ENCODE measurements at regions not wholly inside any gene's neighbourhood (a gene's known extent, or its start where the extent isn't known, plus 50 kb on each side); places are given as distances from the start of the nearest gene placed in this dataset.
"Not testable (repeated sequence)": the region's sequence is repeated elsewhere in the genome, so short reads cannot be mapped to it uniquely, and the experiment has no call there.

DNA sequence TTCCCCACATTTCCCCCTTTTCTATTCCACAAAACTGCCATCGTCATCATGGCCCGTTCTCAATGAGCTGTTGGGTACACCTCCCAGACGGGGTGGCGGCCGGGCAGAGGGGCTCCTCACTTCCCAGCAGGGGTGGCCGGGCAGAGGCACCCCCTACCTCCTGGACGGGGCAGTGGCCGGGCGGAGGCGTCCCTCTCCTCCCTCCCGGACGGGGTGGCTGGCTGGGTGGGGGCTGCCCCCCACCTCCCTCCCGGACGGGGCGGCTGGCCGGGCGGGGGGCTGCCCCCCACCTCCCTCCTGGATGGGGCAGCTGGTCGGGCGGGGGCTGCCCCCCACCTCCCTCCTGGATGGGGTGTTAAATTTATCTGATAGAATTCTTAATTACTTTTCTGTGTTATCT, 250.9 kb upstream of the B3GALT2 start:
- H3K27ac ChIP-seq (ENCODE audit: low read length); H3K9me3 ChIP-seq (ENCODE audit: control insufficient read depth, low read length); H3K4me1 ChIP-seq (ENCODE audit: control insufficient read depth, insufficient read depth, low read length); H3K4me3 ChIP-seq (ENCODE audit: low read length); H3K27me3 ChIP-seq (ENCODE audit: control insufficient read depth, insufficient read depth); ATAC-seq; intact Hi-C loops (cut with DNase I): not testable (repeated sequence)
- 98% methylated on average over 19 of the region's 19 CpGs for WGBS
- DNase-seq, result peak in 1 of 3 donors; percentile 54

DNA sequence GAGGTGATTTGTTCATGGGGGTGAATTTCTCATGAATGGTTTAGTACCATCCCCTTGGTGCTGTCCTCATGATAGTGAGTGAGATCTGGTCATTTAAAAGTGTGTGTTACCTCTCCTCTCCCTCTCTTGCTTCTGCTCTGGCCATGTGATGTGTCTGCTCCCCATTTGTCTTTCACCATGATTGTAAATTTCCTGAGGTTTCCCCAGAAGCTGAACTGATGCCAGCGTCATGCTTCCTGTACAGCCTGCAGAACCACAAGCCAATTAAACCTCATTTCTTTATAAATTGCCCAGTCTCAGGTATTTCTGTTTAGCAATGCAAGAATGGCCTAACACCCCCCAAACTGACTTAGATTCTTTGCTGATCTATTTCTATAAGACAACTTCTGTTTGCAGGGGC, 249.4 kb upstream of the B3GALT2 start:
- no peak overlapping the region for H3K4me3 ChIP-seq (ENCODE audit: low read length)
- 67% methylated on average over 1 of the region's 1 CpG for whole genome bisulfite sequencing
- ATAC-seq, result no peak
- H3K9me3 ChIP-seq (ENCODE audit: control insufficient read depth, low read length), result no peaks in the 10 kb centered on the region
- intact Hi-C loops (cut with DNase I), result no loop called here
- no peak overlapping the region for H3K27ac ChIP-seq (ENCODE audit: low read length)
- DNase-seq, result no peak
- H3K4me1 ChIP-seq (ENCODE audit: control insufficient read depth, insufficient read depth, low read length), result no peaks in the 10 kb centered on the region
- no peaks in the 10 kb centered on the region for H3K27me3 ChIP-seq (ENCODE audit: control insufficient read depth, insufficient read depth)

DNA sequence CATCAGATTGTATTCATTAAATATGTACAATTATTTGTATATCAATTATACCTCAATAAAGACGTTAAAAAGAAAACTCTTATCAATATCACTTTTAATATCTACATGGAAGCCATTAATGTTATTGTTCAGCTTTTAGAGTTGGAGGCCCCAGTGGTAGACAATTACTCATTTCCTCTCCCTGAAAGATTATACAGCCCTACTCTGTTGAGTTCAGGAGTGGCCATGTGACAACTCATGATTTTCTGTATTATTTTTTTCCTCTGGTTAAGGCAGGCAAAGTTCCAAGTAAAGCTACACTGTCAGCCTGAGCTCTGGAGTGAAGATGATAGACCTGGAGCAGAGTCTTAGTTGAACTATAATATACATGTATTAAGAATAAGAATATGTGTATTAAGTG, 247.9 kb upstream of the B3GALT2 start:
- Histone ChIP-seq H3K27ac (ENCODE audit: low read length) (no peak overlapping the region), H3K4me3 (ENCODE audit: low read length) (no peak overlapping the region), H3K27me3 (ENCODE audit: control insufficient read depth, insufficient read depth) (no peaks in the 10 kb centered on the region), H3K9me3 (ENCODE audit: control insufficient read depth, low read length) (no peaks in the 10 kb centered on the region), H3K4me1 (ENCODE audit: control insufficient read depth, insufficient read depth, low read length) (no peaks in the 10 kb centered on the region)
- intact Hi-C loops (cut with DNase I), result no loop called here
- ATAC-seq (no peak), DNase-seq (no peak)
- WGBS, result 65% methylated on average over 1 of the region's 1 CpG

DNA sequence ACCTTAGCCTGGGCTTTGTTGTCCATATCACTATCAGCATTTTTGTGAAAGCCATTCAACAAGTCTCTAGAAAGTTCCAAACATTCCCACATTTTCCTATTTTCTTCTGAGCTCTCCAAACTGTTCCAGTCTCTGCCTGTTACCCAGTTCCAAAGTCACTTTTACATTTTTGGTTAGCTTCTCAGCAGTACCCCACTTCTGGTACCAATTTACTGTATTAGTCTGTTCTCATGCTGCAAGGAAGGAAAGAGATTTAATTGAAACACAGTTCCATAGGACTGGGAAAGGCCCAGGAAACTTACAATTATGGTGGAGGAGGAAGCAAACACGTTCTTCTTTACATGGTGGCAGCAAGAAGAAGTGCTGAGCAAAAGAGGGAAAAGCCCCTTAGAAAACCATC, 247.2 kb upstream of the B3GALT2 start:
- ATAC-seq, result no peak
- 91% methylated on average over 1 of the region's 1 CpG for WGBS
- Histone ChIP-seq H3K9me3 (ENCODE audit: control insufficient read depth, low read length) (no peaks in the 10 kb centered on the region), H3K27me3 (ENCODE audit: control insufficient read depth, insufficient read depth) (no peaks in the 10 kb centered on the region), H3K27ac (ENCODE audit: low read length) (no peak overlapping the region), H3K4me1 (ENCODE audit: control insufficient read depth, insufficient read depth, low read length) (no peaks in the 10 kb centered on the region), H3K4me3 (ENCODE audit: low read length) (no peak overlapping the region)
- no peak for DNase-seq
- intact Hi-C loops (cut with DNase I), result no loop called here

DNA sequence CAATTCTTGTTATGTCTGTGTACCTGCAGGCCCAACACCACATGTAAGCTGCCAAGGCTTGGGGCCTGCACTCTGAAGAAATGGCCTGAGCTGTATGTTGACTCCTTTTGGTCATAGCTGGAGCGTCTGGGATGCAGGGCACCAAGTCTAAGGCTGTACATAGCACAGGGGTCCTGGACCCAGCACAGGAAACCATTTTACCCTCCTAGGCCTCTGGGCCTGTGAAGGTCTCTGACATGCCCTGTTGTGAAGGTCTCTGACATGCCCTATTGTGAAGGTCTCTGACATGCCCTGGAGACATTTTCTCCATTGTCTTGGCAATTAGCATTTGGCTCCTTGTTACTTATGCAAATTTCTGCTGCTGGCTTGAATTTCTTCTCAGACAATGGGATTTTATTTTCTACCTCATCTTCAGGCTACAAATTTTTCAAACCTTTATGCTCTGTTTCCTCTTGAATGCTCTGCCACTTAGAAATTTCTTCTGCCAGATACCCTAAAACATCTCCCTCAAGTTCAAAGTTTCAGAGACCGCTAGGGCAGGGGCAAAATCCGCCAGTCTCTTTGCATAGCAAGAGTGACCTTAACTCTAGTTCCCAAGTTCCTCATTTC, 246.7 kb upstream of the B3GALT2 start:
- WGBS, result 98% methylated on average over 3 of the region's 3 CpGs
- no peaks in the 10 kb centered on the region for H3K9me3 ChIP-seq (ENCODE audit: control insufficient read depth, low read length)
- H3K27me3 ChIP-seq (ENCODE audit: control insufficient read depth, insufficient read depth), result no peaks in the 10 kb centered on the region
- no peaks in the 10 kb centered on the region for H3K4me1 ChIP-seq (ENCODE audit: control insufficient read depth, insufficient read depth, low read length)
- intact Hi-C loops (cut with DNase I), result no loop called here
- no peak overlapping the region for H3K27ac ChIP-seq (ENCODE audit: low read length)
- DNase-seq (no peak), ATAC-seq (no peak)
- H3K4me3 ChIP-seq (ENCODE audit: low read length), result no peak overlapping the region

DNA sequence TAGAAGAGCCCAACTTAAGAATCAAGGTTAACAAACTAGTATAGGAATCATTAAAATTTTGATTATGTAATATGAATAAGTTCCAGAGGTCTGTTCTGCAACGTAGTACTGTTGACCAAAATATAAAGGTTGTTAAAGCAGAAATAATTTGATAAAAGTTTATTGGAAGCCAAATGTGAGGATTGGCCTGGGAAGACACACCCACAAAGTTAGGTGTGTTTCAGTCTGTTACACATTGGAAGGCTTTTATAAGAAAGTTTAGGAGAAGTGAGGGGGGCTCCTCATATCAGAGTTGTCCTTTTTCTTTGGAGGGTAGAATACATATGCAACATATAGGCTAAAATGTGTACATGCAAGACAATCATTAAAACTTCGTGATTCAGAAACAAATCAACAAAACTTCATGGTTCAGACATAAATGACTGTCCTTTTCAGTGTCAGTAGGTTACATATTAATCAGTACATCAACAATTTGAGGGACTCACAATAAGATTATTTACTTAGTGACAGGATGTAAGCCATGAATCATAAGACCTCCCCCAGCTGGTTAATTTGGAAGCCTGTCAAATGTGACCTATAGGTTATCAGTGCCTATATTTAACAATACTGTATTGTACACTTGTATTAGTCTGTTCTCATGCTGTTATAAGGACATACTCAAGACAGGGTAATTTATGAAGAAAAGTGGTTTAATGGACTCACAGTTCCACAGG, 245.0 kb upstream of the B3GALT2 start:
- Histone ChIP-seq H3K4me1 (ENCODE audit: control insufficient read depth, insufficient read depth, low read length) (no peaks in the 10 kb centered on the region), H3K4me3 (ENCODE audit: low read length) (no peak overlapping the region), H3K27ac (ENCODE audit: low read length) (no peak overlapping the region), H3K27me3 (ENCODE audit: control insufficient read depth, insufficient read depth) (no peaks in the 10 kb centered on the region), H3K9me3 (ENCODE audit: control insufficient read depth, low read length) (no peaks in the 10 kb centered on the region)
- WGBS, result 58% methylated on average over 2 of the region's 2 CpGs
- ATAC-seq (no peak), DNase-seq (no peak)
- intact Hi-C loops (cut with DNase I), result no loop called here

DNA sequence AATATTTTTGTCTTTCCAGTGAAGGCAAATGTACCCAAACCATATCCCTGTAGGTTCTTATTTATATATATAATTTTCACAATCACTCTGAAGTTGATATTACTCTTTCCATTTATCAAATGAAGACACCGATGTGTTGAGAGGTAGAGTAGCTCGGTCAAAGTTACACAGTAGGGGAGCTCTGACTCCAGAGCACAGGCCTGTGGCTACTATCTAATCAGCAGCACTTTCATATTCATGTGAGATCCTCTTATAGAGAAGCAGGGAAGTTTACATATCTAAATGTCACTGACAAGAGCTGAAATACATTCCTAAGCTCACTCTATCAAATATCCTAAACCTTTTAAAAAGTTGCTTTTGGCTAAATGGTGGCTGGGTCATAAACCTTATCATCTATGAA, 241.1 kb upstream of the B3GALT2 start:
- ATAC-seq, result no peak
- intact Hi-C loops (cut with DNase I), result no loop called here
- no peak overlapping the region for H3K4me3 ChIP-seq (ENCODE audit: low read length)
- H3K9me3 ChIP-seq (ENCODE audit: control insufficient read depth, low read length), result no peaks in the 10 kb centered on the region
- no peak for DNase-seq
- H3K27me3 ChIP-seq (ENCODE audit: control insufficient read depth, insufficient read depth), result no peaks in the 10 kb centered on the region
- 53% methylated on average over 2 of the region's 2 CpGs for WGBS
- H3K4me1 ChIP-seq (ENCODE audit: control insufficient read depth, insufficient read depth, low read length), result no peaks in the 10 kb centered on the region
- no peak overlapping the region for H3K27ac ChIP-seq (ENCODE audit: low read length)

DNA sequence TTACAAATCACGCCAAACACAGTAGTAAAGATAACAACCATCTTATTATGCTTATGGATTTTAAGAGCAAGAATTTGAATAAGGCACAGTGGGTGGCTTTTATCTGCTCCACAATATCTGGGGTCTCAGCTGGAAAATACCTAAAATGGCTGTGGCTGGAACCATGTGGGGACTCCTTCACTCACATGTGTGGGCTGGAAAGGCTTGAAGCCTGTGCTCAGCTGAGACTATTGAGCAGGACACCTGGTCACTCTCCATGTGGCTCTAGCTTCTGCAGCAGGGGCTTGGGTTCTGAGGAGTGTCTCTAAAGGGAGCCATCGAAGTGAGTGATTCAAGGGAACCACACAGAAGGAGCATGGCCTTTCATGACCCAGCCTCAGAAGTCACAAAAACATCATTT, 239.6 kb upstream of the B3GALT2 start:
- DNase-seq (no peak), ATAC-seq (no peak)
- Histone ChIP-seq H3K4me3 (ENCODE audit: low read length) (no peak overlapping the region), H3K27me3 (ENCODE audit: control insufficient read depth, insufficient read depth) (no peaks in the 10 kb centered on the region), H3K4me1 (ENCODE audit: control insufficient read depth, insufficient read depth, low read length) (no peaks in the 10 kb centered on the region), H3K9me3 (ENCODE audit: control insufficient read depth, low read length) (no peaks in the 10 kb centered on the region), H3K27ac (ENCODE audit: low read length) (no peak overlapping the region)
- intact Hi-C loops (cut with DNase I), result no loop called here
- 90% methylated on average over 2 of the region's 2 CpGs for WGBS

DNA sequence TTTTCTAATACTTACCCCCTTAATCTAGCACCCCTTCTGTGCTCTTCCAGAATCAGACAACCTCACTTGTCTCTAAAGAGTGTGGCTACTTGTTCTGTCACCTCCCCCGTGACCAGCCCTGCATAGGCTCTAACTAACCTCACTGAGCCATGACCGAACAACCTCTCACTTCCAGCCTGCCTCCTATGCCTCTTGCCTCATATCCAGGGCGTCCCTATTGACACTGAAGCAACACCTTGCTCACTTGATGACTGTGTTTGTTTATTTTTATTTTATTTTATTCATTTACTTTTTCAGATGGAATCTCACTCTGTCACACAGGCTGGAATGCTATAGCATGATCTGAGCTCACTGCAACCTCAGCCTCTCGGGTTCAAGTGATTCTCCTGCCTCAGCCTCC, 235.1 kb upstream of the B3GALT2 start:
- no peak overlapping the region for H3K4me3 ChIP-seq (ENCODE audit: low read length)
- no peaks in the 10 kb centered on the region for H3K9me3 ChIP-seq (ENCODE audit: control insufficient read depth, low read length)
- H3K4me1 ChIP-seq (ENCODE audit: control insufficient read depth, insufficient read depth, low read length), result no peaks in the 10 kb centered on the region
- intact Hi-C loops (cut with DNase I), result no loop called here
- peak in 1 of 2 donors; percentile 29 for ATAC-seq
- no peak overlapping the region for H3K27ac ChIP-seq (ENCODE audit: low read length)
- WGBS, result 89% methylated on average over 4 of the region's 4 CpGs
- DNase-seq, result no peak
- no peaks in the 10 kb centered on the region for H3K27me3 ChIP-seq (ENCODE audit: control insufficient read depth, insufficient read depth)

DNA sequence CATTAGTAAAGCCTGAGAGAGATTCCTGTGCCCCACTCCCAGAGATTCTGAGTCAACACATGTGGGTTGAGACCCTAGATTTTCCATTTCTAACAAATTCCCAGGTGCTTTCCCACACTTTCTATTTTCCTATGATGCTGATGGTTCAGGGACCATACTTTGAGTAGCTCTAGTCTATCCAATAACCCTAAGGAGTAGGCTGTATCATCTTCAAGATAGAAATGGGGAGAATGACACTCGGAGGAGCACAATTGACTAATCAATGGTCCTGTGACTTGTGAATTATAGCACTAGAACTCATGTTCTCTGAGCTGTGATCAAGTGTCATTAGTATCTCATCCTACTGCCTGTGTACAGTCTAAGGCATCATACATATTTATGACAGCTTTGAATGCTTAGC, 232.9 kb upstream of the B3GALT2 start:
- no peaks in the 10 kb centered on the region for H3K9me3 ChIP-seq (ENCODE audit: control insufficient read depth, low read length)
- H3K4me1 ChIP-seq (ENCODE audit: control insufficient read depth, insufficient read depth, low read length), result no peaks in the 10 kb centered on the region
- intact Hi-C loops (cut with DNase I), result no loop called here
- H3K27me3 ChIP-seq (ENCODE audit: control insufficient read depth, insufficient read depth), result no peaks in the 10 kb centered on the region
- ATAC-seq (no peak), DNase-seq (no peak)
- 79% methylated on average over 1 of the region's 1 CpG for WGBS
- H3K27ac ChIP-seq (ENCODE audit: low read length), result no peak overlapping the region
- no peak overlapping the region for H3K4me3 ChIP-seq (ENCODE audit: low read length)

DNA sequence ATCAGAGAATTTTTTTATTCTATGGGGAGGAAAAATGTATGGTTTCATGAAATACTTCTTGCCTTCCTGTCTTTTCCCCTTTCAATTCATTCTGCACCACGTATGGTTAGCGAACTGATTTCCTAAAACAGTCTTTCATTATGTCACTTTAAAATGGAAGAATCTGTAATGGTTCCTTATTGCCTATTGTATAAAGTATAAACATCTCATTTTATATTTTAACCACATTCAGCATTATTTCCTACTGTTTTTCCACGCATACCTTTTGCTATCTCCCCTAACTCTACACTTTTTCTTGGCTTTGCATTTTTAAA, 232.3 kb upstream of the B3GALT2 start:
- 42% methylated on average over 3 of the region's 3 CpGs for WGBS

More for the DNA sequence above, 232.3 kb upstream of the B3GALT2 start:
- Histone ChIP-seq H3K27ac (ENCODE audit: low read length) (no peak overlapping the region), H3K9me3 (ENCODE audit: control insufficient read depth, low read length) (no peaks in the 10 kb centered on the region), H3K27me3 (ENCODE audit: control insufficient read depth, insufficient read depth) (no peaks in the 10 kb centered on the region), H3K4me3 (ENCODE audit: low read length) (peak overlapping the region; percentile 75), H3K4me1 (ENCODE audit: control insufficient read depth, insufficient read depth, low read length) (no peaks in the 10 kb centered on the region)
- intact Hi-C loops (cut with DNase I), result no loop called here
- ATAC-seq, result no peak
- no peak for DNase-seq
